ENCODE measurements at regions not wholly inside any gene's neighbourhood (a gene's known extent, or its start where the extent isn't known, plus 50 kb on each side); places are given as distances from the start of the nearest gene placed in this dataset.

- no peak for DNase-seq (ENCODE audit: low read depth)
These were observed 197.9 kb downstream of the MAFB start for GRCh38 chr20:40491009-40491590.

DNA sequence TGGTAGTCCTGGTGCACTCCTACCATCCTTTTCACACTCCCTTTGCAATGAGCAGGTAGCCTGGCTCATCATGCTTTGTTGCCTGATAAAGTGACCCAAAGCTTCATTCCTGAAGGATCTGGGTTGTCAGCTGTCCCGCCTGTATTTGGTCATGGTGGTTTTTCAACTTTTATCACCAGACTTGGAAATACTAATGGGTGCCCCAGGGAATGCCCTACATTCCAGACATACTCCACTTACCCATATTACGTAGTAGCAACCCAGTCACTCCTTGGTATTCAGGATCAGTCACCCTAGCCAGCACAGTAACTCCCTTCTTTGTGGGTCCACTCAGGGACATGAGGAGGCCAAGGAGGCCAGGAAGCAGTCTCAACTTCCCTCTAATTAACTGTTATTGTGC, 199.2 kb downstream of the MAFB start:
- DNase-seq (ENCODE audit: low read depth): no peak

GRCh38 chr20:40488401-40488800, 200.6 kb downstream of the MAFB start:
- no peak for DNase-seq (ENCODE audit: low read depth)

GRCh38 chr20:40486297-40486696, 202.7 kb downstream of the MAFB start:
- no peak for DNase-seq (ENCODE audit: low read depth)

DNA sequence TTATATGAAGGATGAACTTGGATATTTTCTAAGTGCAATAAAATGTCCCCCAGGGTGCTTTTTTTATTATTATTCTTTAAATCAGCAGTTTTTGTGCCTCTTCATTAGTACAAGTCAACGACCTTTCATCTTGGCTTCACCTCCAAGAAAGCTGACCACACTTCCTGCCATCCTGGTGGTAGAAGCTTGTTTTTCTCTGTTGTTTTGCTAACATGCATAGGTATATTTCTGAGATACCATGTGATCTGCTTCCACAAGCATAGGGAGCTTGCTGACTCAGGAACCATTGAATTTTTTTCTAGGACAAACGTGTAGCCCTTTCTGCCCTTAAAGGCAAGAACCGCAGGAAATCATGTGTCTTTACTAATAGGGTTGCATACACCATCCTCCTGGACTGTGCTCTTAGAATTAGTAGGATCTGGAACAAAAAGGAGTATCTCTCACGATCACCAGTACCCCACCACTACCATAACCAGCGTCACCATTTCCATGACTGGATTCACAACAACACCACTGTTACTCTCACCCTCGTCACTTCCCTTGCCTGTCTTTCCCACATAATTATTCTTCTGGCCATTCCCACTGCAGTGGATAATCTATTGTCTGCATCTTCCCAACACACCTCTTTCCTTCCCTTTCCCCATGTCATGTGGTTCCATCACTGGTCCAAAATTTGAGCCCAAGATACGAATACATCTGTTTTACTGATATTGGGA, 207.1 kb downstream of the MAFB start:
- DNase-seq (ENCODE audit: low read depth): no peak

DNA sequence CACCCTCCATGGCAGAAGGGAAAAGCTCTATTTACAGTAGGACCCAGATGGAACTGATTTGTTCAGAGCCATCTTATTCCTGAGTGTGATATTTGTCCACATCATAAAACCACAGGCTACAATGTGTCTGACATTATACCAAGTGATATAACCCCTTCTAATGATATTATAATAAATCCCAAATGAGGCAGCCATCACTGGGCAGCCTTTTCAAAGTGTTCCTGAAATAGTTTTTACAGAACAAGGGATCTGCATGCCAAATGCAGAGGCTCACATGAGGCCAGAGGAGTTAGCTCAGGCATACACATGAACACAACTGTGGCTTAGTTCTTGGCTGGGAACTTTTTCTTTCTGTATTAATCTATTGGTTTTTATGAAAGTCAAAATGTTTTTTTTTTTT, 207.7 kb downstream of the MAFB start:
- no peak for DNase-seq (ENCODE audit: low read depth)

DNA sequence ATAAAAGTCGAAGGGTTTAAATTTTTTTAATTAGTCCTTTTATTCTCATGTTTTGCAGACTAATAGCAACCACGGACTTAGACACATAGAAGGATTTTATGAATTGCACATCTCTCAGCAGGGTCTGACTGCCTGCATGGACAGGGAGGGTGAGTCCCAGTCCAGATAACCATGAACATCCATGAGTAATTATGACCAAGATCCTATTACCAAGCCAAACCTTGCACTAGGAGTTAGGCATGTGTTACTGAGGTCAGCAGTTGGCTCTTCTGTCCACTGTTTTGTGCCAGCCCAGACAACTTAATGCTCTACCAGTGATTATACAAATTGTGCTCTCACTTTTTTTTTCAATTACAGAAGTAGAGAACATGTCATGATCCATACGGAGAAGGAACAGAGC, 211.2 kb downstream of the MAFB start:
- DNase-seq (ENCODE audit: low read depth): no peak

GRCh38 chr20:40476461-40476860, 212.6 kb downstream of the MAFB start:
- DNase-seq (ENCODE audit: low read depth): no peak

GRCh38 chr20:40472905-40473304, 216.1 kb downstream of the MAFB start:
- DNase-seq (ENCODE audit: low read depth): no peak

DNA sequence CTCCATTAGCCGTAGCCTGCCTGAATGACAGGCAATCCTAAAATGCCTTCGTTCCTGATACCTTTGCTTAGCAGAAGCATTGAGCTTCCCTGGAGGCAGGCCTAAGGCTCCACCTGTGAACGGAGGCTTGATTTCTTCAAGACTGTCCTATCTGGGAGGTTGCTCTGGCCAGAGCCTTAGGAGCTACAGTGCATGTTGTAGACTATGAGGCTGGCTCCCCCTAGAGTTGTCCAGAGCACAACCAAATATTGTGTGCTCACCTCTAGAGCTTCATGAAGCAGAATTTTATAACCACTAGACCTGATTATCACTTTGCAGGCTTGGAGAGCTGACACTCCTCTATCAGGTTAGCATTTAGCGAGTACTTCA, 217.8 kb downstream of the MAFB start:
- DNase-seq (ENCODE audit: low read depth): no peak

- no peak for DNase-seq (ENCODE audit: low read depth)
These were observed 218.4 kb downstream of the MAFB start for GRCh38 chr20:40470445-40471260.

GRCh38 chr20:40468759-40469158, 220.3 kb downstream of the MAFB start:
- no peak for DNase-seq (ENCODE audit: low read depth)

DNA sequence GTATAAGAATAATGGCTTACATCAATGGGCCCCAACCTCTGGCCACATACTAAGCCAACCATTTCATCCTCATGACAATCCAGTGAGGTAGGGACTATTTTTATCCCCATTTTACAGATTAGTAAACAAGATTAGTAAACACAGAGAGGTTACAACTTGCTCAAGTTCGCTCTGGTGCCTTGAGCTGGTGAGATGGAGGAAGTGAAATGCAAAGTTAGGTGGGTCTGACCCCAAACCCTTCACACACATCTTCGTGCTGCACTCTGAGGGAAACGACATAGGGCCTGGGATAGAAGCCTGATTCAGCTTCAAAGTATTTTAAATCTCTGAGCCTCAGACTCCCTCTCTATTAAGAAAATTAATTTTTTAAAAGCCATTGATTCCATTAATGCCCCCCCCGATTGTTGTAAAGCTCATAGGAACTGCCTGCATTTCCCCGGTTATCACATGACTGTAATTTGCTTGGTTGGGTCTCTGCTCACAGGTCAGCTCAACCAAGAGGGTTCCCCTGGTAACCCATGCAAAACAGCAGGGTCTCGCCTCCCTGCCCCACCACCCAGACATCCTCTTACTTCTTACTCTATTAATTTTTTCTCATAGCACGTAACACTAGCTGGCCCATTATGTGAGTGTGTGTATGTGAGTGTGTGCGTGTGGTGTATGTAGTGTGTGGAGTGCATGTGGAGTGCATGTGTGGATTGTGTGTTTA, 221.2 kb downstream of the MAFB start:
- DNase-seq (ENCODE audit: low read depth): no peak

GRCh38 chr20:40467067-40467466, 222.0 kb downstream of the MAFB start:
- DNase-seq (ENCODE audit: low read depth): no peak

GRCh38 chr20:40464731-40465208, 224.3 kb downstream of the MAFB start:
- DNase-seq (ENCODE audit: low read depth): no peak

DNA sequence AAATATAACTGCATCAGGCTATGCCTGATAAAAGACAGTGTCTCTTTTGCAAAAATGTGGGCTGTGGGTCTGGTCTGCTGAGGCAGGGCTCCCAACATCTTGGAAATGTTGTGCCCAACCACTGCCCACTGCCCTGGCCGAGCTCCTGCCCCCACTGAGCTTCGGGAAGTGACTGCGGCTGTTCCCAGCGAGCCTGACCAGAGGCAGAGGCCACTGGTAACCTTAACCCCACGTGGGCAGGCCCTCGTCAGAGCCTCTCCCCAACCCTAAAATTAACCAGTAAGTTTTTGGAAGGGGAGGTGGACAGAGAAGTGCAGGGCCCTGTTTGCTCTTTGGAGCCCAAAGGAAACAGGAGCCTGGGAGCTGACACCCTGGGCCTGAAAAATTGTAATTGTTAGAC, 225.9 kb downstream of the MAFB start:
- DNase-seq (ENCODE audit: low read depth): no peak

DNA sequence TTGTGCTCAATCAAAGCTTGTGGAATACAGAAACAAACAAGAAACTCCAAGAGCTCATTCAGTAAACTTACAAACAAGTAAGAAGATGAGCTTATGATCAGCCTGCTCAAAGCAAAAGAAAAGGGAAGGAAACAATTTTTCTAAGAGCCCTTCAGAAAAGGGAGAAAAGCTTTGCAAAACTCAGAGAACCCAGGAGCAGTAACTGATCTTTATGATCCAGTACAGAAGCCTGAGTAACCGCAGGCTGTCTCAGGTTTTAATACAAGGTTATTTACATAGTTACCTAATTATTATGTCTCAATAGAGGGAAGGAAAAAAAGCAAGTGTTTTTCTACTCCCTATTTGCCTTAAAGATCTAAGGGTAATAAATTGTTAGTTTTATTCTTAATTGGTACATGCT, 226.5 kb downstream of the MAFB start:
- no peak for DNase-seq (ENCODE audit: low read depth)

DNA sequence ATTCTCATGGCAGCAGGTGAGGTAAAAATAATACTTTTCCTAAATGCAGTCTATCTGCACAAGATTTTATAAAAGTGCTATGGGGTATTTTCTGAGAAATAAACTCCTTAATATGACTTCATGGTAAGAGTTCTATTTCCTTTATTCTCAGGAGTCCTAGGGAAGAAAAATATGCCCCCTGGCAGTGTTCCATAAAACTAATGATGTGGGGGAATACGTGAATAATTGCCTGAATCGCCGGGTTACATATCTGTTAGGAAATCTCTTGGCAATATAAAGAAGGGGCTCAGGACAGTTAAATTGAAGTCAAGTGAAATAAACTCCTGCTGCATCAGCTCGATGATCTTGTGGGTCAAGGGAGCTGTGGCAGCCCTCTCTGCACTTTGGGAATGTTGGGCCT, 229.7 kb downstream of the MAFB start:
- no peak for DNase-seq (ENCODE audit: low read depth)

DNA sequence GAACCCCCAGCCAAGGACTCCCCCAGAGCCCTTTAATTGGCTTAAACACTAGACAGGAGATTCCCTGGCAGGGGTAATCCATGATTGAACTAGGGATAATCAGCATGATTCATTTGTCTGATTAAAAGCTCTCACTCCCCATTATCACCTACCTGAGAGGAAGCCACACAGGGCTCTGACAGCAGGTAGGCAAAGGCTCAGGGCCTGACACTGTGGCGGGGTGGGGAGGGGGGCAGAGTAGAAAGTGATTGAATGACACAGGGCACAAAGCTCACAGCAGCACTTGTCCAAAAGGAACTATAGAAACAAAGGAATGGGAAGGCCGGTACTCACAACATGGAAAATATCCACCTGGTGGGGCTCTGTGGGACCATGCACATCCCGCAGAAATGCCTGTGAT, 231.6 kb downstream of the MAFB start:
- no peak for DNase-seq (ENCODE audit: low read depth)

- no peak for DNase-seq (ENCODE audit: low read depth)
These were observed 236.3 kb downstream of the MAFB start for GRCh38 chr20:40452758-40453157.

DNA sequence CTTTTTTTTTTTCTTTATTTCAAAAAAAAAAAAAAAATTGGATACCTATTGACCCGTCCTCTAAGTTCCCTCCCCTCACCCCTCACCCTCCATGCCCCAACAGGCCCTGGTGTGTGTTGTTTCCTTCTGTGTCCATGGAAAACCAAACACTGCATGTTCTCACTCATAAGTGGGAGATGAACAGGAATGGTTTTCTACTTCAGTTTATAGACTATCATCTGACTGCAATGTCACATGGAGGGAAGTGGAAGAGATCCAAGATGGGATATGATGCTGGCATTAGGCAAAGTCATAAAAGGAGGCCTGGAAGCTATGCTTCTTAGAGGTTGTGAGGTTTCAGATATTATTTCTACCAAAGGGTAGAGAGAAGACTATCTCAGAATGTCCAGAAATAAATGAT, 237.5 kb downstream of the MAFB start:
- DNase-seq (ENCODE audit: low read depth): no peak

GRCh38 chr20:40449974-40450616, 238.9 kb downstream of the MAFB start:
- no peak for DNase-seq (ENCODE audit: low read depth)

Data from fibroblast of the conjunctiva (primary cell).